Keratinocyte (primary cell): ENCODE measurements at regions not wholly inside any gene's neighbourhood (a gene's known extent, or its start where the extent isn't known, plus 50 kb on each side); places are given as distances from the start of the nearest gene placed in this dataset.

ENCODE experiments used
- CTCF ChIP-seq, 3 experiments: IDR thresholded peaks in 1 of 3; conservative IDR thresholded peaks in 1 of 3; optimal IDR thresholded peaks in 1 of 3; 2 replicates in 2 of 3; 3 replicates in 1 of 3; pipeline versions ENCODE3 to v1.5.1; 2011; ENCODE audit warnings: low read length in 3 of 3, mild to moderate bottlenecking in 3 of 3, moderate library complexity in 2 of 3, control low read depth in 1 of 3, inconsistent platforms in 1 of 3; ENCODE audit not compliant: insufficient read depth in 2 of 3; ENCODE audit errors: extremely low read depth in 1 of 3
- EZH2 ChIP-seq: IDR thresholded peaks from one replicate; pipeline ENCODE4 v1.6.1; 2012; ENCODE audit warnings: inconsistent platforms, mild to moderate bottlenecking, low read length, moderate library complexity

GRCh38 chr4:158005021-158005420 lies 167.8 kb downstream of the GASK1B start:
- TF ChIP-seq CTCF (optimal IDR thresholded peaks at IDR 0.05 in 1 of 3, IDR thresholded peaks at IDR 0.05 in 1 of 3, conservative IDR thresholded peaks at IDR 0.05 in 1 of 3; ENCODE audit: extremely low read depth in 1 of 3, insufficient read depth in 2 of 3, low read length in 3 of 3), result no peak
- no peak for TF ChIP-seq EZH2
